GM21515 (cell line): ENCODE measurements at regions not wholly inside any gene's neighbourhood (a gene's known extent, or its start where the extent isn't known, plus 50 kb on each side); places are given as distances from the start of the nearest gene placed in this dataset.
"Not testable (repeated sequence)": the region's sequence is repeated elsewhere in the genome, so short reads cannot be mapped to it uniquely, and the experiment has no call there.

Experiments used
- ATAC-seq: cut with Tn5 transposase; IDR thresholded peaks from one replicate; pipeline ENCODE4 v1.9.1; 2021; ENCODE audit not compliant: unreplicated experiment

DNA sequence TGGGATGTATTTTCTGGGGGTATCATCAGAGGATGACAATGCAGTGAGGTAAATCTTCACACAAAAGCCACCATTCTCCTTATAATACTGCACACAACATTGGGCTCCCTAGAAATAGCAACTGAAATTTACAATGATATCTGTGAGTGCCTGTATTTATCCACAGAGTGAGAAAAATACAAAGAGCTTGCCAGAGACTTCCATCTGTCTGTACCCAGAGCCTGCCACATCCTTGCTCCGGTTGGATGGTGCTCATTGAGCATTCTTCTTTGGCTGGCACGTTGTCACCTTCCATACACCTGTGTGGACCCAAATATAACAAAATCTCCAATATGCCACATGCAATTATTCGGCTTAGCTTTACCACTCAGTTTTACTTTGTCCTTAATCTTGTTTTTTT is 189.5 kb upstream of the UFM1 start:
- no peak for ATAC-seq

DNA sequence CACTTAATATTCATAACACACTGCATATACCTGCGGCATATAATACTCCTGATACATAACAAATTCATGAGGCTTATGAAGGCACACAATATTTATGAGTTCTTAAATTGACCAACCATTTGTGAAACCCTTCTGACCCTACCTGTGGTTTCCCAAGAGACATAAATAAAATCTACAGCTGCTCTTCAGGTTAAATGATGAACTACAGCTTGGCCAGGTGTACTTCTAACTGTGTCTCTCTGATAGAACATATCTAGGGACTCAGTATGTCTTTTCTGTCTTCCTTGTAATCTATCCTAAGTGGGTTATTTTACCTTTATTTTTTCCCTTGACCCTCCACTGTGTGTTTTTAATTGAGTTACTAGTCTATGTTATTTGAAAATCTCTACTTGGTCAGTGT is 189.9 kb upstream of the UFM1 start:
- no peak for ATAC-seq

DNA sequence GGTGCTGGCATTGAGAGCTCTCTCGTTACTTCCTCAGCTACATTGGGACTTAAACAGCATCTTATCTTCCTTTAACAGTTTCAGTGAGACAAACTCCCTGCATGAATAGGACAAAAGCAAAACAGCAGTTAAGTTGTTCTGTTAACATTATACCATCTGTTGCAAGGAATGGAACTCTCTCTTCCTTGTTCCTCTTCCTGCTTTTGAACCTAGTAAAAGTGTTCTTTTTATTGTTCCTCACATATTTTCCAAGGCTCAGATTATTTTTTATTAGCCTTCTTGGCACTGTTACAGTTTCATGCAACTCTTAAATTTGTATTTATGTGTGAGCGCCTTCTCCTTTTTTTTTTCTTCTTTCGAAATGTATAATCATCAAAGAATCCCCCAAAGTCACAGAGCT is 202.6 kb upstream of the UFM1 start:
- no peak for ATAC-seq

DNA sequence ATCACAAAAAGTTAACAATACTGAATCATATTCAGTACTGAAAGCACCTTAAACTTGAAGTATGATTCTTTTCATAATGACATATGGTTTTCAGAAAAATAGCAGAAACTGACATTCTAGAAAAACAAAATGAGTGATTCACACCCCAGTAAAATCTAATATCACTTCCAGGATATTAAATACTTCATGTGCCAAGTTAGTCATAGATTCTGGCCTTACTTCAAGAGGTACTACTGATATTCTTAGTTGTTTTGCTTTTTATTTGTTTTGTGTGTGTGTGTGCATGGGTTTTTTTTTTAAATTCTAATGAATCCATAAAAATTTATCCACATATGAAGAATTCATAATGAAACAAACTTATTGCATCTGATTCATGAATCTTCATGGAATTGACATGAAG is 207.9 kb upstream of the UFM1 start:
- ATAC-seq, result no peak

DNA sequence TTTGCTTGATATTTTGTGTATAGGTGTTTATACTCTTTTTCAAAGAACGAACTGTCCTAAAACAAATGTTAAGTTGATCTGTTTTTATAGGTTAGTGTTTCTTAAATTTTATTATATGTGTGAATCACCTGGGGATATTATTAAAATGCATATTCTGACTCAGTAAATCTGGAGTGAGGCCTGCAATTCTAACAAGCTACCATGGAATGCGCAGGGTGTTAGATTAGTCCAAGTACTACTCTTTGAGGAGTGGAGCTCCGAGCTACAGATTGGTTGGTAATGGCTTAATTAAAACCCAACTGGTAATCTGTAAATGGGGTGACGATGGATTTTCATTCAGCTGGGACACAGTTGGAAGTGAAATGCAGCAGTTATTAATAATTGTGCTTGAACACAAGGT is 214.1 kb upstream of the UFM1 start:
- ATAC-seq, result no peak

DNA sequence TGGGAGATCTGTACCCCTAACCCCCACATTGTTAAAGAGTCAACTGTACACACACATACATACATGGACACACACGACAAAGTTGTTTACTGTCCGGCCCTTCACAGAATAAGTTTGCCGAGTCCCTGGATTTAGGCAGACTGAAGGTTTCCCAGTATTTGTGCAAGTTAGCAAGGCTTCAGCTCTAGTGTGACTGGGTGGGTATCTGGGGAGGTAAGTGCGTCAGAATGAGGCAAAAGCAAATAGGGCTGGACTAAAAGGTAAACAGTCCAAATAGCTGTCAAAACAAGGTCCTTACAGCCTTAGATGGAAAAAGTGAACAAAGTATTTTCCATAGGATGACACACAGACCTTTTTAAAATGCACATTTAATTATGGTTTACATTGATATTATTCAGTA is 228.4 kb upstream of the UFM1 start:
- ATAC-seq, result no peak

DNA sequence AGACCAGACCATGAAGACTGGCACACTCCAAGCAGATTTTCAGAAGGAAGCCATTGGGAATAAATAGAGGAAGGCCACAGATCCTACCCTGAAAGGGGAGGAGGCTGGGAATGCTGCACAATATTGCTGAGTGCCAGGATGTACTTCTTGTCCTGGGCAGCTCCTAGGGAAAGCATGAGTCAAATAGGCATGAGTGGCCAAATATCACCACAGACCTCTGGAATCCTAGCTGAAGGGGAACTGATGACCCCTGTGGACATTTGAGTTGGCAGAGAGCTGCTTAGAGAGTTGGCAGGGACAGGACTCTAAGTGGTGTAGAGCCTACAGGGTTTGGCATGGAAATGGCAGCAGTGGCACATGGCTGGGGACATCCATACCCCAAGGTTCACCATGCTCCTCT is 234.3 kb upstream of the TRPC4 start:
- ATAC-seq, result no peak

DNA sequence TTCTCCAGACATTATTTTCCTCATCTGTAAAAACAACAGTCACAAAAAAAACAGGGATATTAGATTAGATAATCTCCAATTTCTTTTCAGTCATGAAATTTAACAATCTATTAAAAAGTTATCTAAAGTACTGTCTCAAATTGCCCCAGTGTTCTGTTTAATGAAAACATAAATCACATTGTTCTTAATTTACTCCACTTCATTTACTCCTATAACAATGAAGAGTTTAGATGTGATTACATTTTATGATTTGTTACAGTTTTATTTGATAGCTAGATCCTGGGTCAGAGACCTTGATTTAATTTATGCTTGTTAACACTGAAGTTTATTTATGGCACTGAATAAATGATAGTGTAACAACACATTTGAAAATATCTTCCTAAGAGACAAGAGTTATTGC is 230.2 kb upstream of the TRPC4 start:
- no peak for ATAC-seq

DNA sequence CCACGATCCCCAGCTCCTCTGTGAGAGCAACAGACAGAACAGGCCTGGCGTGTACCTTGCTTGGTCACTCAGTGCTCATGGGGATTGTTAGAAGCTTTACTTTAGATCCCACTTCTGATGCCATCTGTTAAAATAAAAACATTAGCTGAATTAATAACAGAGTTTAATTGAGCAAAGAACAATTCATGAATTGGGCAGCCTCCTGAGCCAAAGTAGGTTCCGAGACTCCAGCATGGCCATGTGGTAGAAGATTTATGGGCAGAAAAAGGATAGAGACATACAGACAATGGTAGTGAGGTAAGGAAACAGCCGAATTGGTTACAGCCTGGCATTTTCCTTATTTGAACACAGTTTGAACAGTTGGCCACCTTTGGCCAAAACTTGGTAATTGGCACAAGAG is 223.9 kb upstream of the TRPC4 start:
- no peak for ATAC-seq

DNA sequence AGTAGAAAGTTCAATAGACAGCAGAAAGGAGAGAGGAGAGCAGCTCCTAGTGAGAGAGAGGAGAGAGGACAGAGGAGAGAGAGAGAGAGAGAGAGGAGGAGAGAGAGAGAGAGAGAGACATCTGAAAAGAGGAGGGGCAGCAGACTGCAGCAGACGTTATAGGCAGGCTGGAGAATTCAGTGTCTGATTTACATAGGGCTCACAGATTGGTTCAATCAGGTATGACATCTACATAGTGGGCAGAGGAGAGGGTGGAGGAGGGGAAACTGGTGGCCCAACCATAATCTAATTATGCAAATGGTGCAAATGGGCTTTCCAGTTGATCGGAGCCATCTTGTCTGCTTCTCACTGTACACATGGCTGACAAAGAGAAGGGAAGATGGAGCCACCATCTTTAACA is 221.3 kb upstream of the TRPC4 start:
- no peak for ATAC-seq

DNA sequence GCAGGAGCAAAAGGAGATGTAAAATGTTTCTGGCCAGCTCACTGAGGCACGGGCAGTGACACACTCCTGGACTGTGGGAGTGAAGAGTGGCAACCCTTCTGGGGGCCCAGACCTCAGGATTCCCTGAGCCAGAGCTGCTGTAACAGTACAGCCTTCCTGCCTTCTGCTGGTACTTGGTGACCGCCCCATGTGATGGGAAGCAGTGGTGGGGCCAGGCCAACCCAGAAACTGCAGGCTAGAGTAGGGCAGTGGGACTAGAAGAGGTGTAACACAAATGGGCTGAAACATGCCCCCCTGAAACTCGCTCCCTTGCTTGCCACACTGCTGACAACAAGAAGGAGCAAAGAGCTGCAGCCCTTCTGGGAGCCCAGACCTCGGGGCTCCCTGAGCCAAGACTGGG is 217.1 kb upstream of the TRPC4 start:
- no peak for ATAC-seq

DNA sequence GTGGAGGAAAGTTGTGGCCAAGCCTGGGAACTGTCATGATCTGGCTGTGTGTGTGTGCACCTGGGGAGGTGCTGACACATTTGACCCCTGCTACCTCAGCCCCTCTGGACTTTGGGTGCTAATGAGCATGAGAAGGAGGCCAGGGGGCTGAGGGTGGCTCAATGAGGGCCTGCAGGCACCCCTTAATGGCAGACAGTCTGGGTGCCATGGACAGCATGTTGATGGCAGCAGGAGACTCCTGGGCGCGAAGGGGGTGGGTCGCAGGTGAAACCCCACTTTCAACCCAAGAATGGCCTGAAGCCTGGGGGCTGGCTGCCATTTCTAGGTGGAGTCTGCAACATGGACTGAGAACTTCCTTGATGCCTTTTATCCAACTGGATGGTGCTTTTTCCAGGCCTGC is 216.4 kb upstream of the TRPC4 start:
- ATAC-seq, result no peak

DNA sequence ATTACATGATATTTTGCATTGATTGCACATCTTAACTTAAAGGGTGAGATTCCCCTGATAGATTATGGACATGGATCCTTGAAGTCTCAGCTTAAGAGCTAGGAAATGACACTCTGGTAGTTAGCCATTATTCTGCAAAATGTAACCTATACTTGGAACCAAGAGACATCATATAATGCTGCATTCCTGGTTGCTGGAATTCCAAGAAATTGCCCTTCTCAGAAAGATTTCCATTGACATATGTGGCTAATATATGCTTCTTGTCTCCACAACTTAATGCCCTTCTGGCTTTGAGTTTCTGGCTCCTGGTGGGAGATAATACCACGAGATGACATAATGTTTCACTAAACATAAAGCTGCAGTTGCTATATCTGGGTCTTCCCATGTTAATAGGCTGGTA is 204.4 kb upstream of the TRPC4 start:
- no peak for ATAC-seq

DNA sequence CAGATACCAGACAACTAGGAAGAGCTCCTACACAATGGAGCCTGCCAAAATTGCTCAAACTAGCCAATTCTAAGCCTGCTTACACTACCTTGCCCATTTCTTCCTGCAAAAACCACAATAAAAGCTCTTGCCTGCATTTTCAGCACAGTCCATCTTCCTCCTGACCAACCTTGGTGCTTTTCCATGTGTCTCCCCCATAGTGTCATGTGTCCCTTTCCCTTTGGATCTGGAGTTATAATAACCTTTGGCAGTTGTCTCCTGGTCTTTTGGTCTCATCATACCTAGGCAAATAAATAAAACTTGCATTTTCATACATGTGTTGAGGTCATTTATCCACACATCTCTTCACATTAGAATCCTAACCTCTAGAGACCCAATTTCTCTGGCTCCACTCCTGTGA is 203.1 kb upstream of the TRPC4 start:
- ATAC-seq, result no peak

DNA sequence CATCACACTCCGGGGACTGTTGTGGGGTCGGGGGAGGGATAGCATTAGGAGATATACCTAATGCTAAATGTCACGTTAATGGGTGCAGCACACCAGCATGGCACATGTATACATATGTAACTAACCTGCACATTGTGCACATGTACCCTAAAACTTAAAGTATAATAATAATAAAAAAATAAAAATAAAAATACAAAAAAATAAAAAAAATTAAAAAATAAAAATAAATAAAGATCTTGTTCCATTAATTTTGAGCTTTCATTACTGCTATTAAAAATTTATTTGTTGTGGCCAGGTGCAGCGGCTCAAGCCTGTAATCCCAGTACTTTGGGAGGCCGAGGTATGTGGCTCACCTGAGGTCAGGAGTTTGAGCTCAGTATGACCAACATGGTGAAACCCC is 201.8 kb upstream of the TRPC4 start:
- not testable (repeated sequence) for ATAC-seq

DNA sequence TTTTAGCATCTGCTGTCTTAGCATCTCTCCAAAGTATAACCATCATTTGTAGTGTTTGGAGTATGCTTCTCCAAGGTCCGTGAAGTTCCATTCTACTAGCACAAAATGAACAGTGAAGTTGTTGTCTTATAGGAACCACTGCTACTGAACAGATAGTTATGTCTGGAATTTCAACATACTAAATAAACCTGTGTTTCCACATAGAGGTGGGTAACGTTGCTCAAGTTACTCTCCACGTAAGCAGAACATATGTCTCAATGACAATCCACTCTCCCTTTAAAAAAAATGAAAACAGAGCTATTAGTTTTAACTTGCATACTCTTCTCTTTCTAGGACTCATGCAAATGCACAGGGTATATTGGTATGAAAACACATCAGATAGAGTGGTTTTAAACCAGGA is 184.3 kb upstream of the TRPC4 start:
- ATAC-seq, result no peak

DNA sequence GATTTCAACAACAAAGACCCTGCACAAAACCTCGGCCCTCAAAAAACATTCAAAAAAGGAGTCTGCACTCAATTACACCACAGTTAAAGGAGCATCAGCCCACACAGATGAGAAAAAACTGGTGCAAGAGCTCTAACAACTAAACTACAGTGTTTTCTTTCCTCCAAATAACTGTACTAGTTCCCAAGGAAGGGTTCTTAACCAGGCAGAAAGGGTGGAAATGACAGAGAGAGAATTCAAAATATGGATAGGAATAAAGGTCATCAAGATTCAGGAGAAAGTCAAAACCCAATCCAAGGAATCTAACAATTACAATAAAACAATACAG is 176.4 kb upstream of the TRPC4 start:
- no peak for ATAC-seq

DNA sequence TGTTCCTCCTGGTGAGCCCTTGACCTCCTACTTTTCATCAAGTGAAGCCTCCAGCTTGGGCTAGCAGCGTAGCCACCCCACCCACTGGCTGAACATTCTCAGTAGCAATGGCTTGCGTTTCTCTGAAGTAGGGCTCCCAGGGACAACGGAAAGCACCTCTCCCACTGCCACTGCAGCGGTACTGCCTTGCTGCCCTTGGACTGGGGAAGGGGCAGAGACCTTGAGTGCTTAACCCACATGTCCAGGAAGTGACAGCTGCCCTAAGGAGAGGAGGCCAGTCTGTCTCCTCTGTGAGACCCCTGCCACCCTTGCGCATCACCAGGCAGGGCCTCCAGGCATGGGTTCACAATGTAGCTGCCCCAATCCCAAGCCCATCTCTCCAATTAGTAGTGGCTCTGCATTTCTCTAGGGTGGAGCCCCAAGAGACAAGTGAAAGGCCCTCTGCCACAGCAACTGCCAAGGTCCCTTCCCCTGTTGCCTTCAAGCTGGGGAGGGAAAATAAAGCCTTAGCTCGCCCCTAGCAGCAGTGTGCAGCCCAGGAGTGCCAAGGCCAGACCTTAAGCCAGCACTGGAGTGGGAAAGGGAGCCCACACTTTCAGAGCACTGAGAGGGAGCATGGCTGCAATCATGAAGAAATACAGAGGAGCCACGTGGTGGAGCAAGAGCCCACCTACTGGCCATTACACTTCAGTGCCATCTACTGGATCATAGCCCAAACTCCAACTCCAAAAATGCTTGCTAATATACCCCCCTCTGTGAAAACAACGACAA is 175.9 kb upstream of the TRPC4 start:
- peak; percentile 88 for ATAC-seq

DNA sequence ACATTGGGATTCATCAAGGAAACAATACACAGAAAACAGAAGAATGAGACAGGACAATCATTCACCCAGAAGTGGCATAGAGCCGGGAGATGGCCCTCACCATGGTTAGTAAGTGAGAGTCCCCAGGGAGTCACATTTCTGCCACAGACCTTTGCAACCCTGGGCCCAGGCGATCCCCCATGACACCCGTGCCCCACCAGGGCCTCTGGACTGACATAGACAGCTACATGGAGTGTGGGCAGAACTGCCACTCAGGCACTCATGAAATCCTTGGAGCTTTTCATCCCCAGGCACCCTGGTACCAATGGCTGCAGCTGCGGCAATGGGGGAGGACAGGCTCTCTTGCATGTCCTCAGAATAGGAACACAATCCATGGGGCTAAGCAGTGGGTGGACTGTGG is 174.5 kb upstream of the TRPC4 start:
- ATAC-seq, result no peak

DNA sequence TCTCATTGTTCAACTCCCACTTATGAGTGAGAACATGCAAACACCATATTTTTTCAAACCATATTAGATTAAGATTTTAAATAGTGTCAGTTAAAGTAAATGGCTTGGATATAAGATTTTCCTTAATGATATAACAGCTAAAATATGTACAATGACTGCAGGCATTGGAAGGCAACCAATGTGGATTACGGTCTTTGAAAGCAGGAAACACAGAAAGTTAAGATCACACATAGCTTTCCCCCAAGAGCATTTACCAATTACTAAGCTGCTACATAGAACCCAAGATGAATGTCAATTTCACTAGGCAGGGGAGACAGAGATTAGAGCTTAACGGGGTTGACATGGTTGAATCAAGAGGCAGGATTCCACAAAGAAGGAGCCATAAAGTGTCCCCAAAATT is 173.2 kb upstream of the TRPC4 start:
- ATAC-seq, result no peak

DNA sequence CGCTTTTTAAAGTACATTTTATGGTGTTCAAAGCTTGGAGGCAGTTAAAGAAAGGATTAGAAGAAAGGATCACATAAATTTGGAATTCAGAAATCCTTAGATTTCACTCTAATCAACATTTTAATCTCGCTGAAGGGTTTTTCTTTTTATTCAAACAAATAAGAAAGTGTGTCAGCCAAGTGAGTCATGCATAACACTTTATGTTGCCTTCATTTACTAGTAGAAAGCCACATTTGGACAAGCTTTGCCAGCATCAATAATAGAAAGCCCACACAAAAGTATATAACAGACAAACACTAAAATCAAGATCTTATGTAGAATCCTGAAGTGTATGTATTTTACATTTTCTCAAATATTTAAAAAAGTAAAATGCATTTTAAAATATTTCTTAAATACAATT is 154.9 kb upstream of the TRPC4 start:
- ATAC-seq, result no peak

DNA sequence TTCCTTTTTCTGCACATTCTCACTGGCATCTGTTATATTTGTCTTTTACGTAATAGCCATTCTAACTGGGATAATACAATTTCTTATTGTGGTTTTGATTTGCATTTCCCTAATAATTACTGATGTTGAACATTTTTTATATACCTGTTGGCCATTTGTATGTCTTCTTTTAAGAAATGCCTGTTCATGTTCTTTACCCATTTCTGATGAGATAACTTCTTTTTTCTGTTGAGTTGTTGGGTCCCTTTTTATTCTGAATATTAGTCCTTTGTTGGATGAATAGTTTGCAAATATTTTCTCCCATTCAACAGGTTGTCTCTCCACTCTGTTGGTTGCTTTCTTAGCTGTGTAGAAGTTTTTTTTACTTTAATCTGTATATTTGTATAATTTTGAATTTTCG is 147.7 kb upstream of the TRPC4 start:
- ATAC-seq, result no peak

DNA sequence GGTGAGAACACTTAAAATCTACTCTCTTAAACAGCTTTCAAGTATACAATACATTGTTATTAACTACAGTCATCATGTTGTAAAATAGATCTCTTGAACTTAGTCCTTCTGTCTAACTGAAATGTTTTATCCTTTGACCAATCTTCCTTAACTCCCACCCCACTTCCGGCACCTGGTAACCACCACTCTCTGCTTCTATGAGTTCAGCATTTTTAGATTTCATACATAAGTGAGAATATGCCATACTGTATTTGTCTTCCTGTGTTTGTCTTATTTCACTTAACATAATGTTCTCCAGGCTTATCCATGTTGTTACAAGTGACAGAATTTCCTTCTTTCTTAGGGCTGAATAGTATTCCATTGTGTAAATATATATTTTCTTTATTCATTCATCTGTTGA is 144.1 kb upstream of the TRPC4 start:
- no peak for ATAC-seq

DNA sequence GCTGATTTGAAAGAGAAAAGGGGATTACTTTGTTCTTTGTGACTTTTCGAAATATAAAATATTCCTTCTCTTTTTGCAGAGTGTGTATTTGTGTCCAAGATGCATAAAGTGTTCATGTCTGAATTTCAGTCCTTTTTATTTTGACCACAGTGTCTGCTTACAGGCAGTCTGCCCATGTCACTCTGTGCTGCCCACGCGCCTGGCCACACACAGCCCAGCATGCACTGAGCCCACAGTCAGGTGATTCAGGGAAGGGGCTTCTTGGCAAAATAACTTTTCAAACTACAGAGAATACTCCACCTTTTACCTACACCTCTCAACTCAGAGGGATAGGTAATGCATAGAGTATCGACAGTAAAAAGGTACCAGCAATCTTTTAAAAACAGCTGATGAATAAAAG is 142.5 kb upstream of the TRPC4 start:
- no peak for ATAC-seq
